Panc1 (cell line): ENCODE measurements at regions not wholly inside any gene's neighbourhood (a gene's known extent, or its start where the extent isn't known, plus 50 kb on each side); places are given as distances from the start of the nearest gene placed in this dataset.

Experiments
- ATAC-seq: fragments of 200-7000 bp; cut with Tn5 transposase; 2 replicates; pipeline ENCODE4 v1.9.1; 2020; ENCODE audit warnings: mild to moderate bottlenecking, moderate library complexity
- BruUV-seq: library from RNA; stranded (reverse); fragments of 400-500 nt; replicated peaks from 2 replicates; lab custom pipeline; 2021; lab: Mats Ljungman, UMichigan
- CTCF ChIA-PET: fragments of 300-600 bp; sonication (Branson Sonifier 250); formaldehyde crosslinking; loops from one replicate; lab custom pipeline; 2022; ENCODE audit warnings: antibody characterized with exemption; lab: Charles Lee
- POLR2A ChIA-PET: fragments of 300-600 bp; sonication (Branson Sonifier 250); formaldehyde crosslinking; loops from one replicate; lab custom pipeline; 2022; ENCODE audit warnings: antibody characterized with exemption; lab: Charles Lee
- DNase-seq: peaks from one replicate; pipeline ENCODE4 v3.0.0-alpha.2; 2010; ENCODE audit warnings: low read depth, low spot score
- H3K27ac ChIP-seq: 2 replicates; pipeline ENCODE4 v1.5.1; 2011; ENCODE audit warnings: mild to moderate bottlenecking, low read length, inconsistent platforms
- H3K27me3 ChIP-seq: fragments of 200-500 bp; sonication (Bioruptor generic); 2 replicates; pipeline ENCODE4 v1.6.0; 2014; ENCODE audit warnings: low read length, inconsistent platforms; ENCODE audit not compliant: control insufficient read depth, insufficient read depth
- H3K36me3 ChIP-seq: fragments of 200-500 bp; sonication (Bioruptor generic); 2 replicates; pipeline ENCODE4 v1.5.1; 2014; ENCODE audit warnings: inconsistent platforms, mild to moderate bottlenecking, low read length, moderate library complexity; ENCODE audit not compliant: control insufficient read depth, insufficient read depth
- H3K4me1 ChIP-seq: 2 replicates; pipeline ENCODE4 v1.5.1; 2011; ENCODE audit warnings: inconsistent platforms, mild to moderate bottlenecking, low read length, moderate library complexity; ENCODE audit not compliant: control insufficient read depth, insufficient read depth
- H3K4me3 ChIP-seq, 2 experiments: 2 replicates each; pipeline ENCODE4 v1.5.1; 2011 to 2012; ENCODE audit warnings: low read depth in 2 of 2, low read length in 2 of 2, mild to moderate bottlenecking in 2 of 2, inconsistent platforms in 1 of 2, moderate library complexity in 1 of 2
- H3K9me3 ChIP-seq: fragments of 200-500 bp; sonication (Bioruptor generic); 2 replicates; pipeline ENCODE4 v1.5.1; 2014; ENCODE audit warnings: low read depth, mild to moderate bottlenecking, inconsistent platforms, low read length, moderate library complexity; ENCODE audit not compliant: control insufficient read depth, insufficient read depth
- CTCF ChIP-seq: fragments of 450-650 bp; IDR thresholded peaks from 2 replicates; pipeline ENCODE4 v1.5.1; 2017; ENCODE audit warnings: mild to moderate bottlenecking
- POLR2AphosphoS5 ChIP-seq: IDR thresholded peaks from 2 replicates; pipeline ENCODE4 v1.6.1; 2012; ENCODE audit warnings: mild to moderate bottlenecking, low read depth, low read length, moderate library complexity
- REST ChIP-seq, 2 experiments: IDR thresholded peaks; 2 replicates each; pipeline ENCODE4 v1.6.1; 2011 to 2012; ENCODE audit warnings: low read depth in 2 of 2, control low read depth in 1 of 2, low read length in 1 of 2, mild to moderate bottlenecking in 1 of 2, moderate library complexity in 1 of 2; ENCODE audit not compliant: insufficient read depth in 1 of 2
- SIN3A ChIP-seq: IDR thresholded peaks from 2 replicates; pipeline ENCODE4 v1.6.1; 2012; ENCODE audit warnings: low read depth, mild to moderate bottlenecking, low read length, moderate library complexity, borderline replicate concordance; ENCODE audit not compliant: insufficient read depth
- TCF7L2 ChIP-seq: IDR thresholded peaks from 2 replicates; pipeline ENCODE4 v1.6.1; 2011; ENCODE audit warnings: mild to moderate bottlenecking, low read depth, low read length, inconsistent platforms
- in situ Hi-C: cut with HindIII; loops from 2 replicates; pipeline ENCODE4 v1.10.0; 2016; ENCODE audit warnings: low sequenced_read_pairs, low pct_unique_long_range_greater_than_20kb
- intact Hi-C: fragments of 100-400 bp; cut with micrococcal nuclease; formaldehyde crosslinking; loops from one replicate; pipeline ENCODE4 v1.10.0; 2022; ENCODE audit not compliant: unreplicated experiment

- ChIA-PET CTCF (no interaction called here), POLR2A (interaction anchor here (0.6 kb wide), 1 partner anchor 483 kb away, joined by 7 read pairs; no protein-coding TSS in a partner anchor)
- in situ Hi-C loops: no loop called here
- Histone ChIP-seq H3K27me3 (no peaks in the 10 kb centered on the region), H3K4me3 (no peak overlapping the region), H3K9me3 (no peaks in the 10 kb centered on the region), H3K27ac (no peak overlapping the region), H3K4me1 (no peaks in the 10 kb centered on the region), H3K36me3 (no peaks in the 10 kb centered on the region)
- intact Hi-C loops: no loop called here
- TF ChIP-seq SIN3A (no peak), TCF7L2 (no peak), POLR2AphosphoS5 (no peak), CTCF (no peak), REST (IDR thresholded peaks at IDR 0.05; ENCODE audit: insufficient read depth in 1 of 2, low read depth in 2 of 2, low read length in 1 of 2) (no peak)
- DNase-seq (no peak), ATAC-seq (no peak)
- no TSS peak for BruUV-seq
Measured at GRCh38 chr6:106875782-106876321, 98.7 kb downstream of the CD24 start.

- TF ChIP-seq POLR2AphosphoS5 (no peak), REST (IDR thresholded peaks at IDR 0.05; ENCODE audit: insufficient read depth in 1 of 2, low read depth in 2 of 2, low read length in 1 of 2) (no peak), CTCF (no peak), SIN3A (no peak), TCF7L2 (no peak)
- no TSS peak for BruUV-seq
- POLR2A ChIA-PET: no interaction called here
- in situ Hi-C loops: no loop called here
- Histone ChIP-seq H3K9me3 (no peaks in the 10 kb centered on the region), H3K27ac (no peak overlapping the region), H3K27me3 (no peaks in the 10 kb centered on the region), H3K36me3 (no peaks in the 10 kb centered on the region), H3K4me3 (no peak overlapping the region), H3K4me1 (0 out of 2 replicates have a peak, but pooled peaks cover 2% of the 10 kb centered on the region)
- CTCF ChIA-PET: no interaction called here
- intact Hi-C loops: no loop called here
- DNase-seq (no peak), ATAC-seq (no peak)
Measured at GRCh38 chr6:106874481-106874880, 100.0 kb downstream of the CD24 start.
